NB4 (cell line): ENCODE measurements at regions not wholly inside any gene's neighbourhood (a gene's known extent, or its start where the extent isn't known, plus 50 kb on each side); places are given as distances from the start of the nearest gene placed in this dataset.
A peak's percentile ranks its signal among the peaks of the same experiment; 100 is the strongest.

Source experiments
- DNase-seq: peaks from one replicate; pipeline ENCODE4 v3.0.0; 2010; ENCODE audit warnings: low read depth
- H3K4me3 ChIP-seq: one replicate; pipeline ENCODE4 v1.5.1; 2011; ENCODE audit warnings: mild to moderate bottlenecking, low read depth, low read length, moderate library complexity
- MYC ChIP-seq: IDR thresholded peaks from 2 replicates; pipeline ENCODE4 v1.6.1; 2011; ENCODE audit warnings: low read depth, low read length
- POLR2A ChIP-seq: IDR thresholded peaks from 2 replicates; pipeline ENCODE4 v1.6.1; 2011; ENCODE audit warnings: mild to moderate bottlenecking; ENCODE audit not compliant: insufficient read length; ENCODE audit errors: extremely low read depth
- TF ChIP-seq, protein P1 (sequence below): IDR thresholded peaks from one replicate; pipeline ENCODE4 v1.5.1; 2012; ENCODE audit warnings: low read depth, low read length
- TF ChIP-seq, protein P2 (sequence below): IDR thresholded peaks from 2 replicates; pipeline ENCODE4 v1.6.1; 2011; ENCODE audit warnings: low read depth, low read length

DNA sequence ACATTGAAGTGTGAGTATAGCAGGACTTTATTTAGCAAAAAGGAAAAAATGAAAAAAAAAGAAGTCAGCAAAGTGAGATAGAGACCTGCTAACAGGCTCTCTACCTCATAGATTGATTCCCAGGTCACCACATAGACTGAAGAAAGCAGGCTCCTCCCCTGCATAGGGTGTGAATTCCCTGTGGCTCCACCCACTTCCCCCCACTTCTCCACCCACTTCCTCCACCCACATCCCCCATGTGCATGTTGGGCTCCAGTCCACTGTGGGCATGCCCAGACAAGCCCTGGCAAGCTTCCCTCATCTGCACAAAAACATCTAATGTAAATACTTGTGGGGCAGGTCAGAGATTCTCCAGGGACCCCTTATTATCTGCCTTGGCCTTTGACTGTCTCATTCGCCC lies 97.8 kb downstream of the TMEM47 start:
- no peak for TF ChIP-seq MYC
- TF ChIP-seq, protein P1, sequence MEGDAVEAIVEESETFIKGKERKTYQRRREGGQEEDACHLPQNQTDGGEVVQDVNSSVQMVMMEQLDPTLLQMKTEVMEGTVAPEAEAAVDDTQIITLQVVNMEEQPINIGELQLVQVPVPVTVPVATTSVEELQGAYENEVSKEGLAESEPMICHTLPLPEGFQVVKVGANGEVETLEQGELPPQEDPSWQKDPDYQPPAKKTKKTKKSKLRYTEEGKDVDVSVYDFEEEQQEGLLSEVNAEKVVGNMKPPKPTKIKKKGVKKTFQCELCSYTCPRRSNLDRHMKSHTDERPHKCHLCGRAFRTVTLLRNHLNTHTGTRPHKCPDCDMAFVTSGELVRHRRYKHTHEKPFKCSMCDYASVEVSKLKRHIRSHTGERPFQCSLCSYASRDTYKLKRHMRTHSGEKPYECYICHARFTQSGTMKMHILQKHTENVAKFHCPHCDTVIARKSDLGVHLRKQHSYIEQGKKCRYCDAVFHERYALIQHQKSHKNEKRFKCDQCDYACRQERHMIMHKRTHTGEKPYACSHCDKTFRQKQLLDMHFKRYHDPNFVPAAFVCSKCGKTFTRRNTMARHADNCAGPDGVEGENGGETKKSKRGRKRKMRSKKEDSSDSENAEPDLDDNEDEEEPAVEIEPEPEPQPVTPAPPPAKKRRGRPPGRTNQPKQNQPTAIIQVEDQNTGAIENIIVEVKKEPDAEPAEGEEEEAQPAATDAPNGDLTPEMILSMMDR = no peak
- TF ChIP-seq POLR2A = no peak
- TF ChIP-seq, protein P2, sequence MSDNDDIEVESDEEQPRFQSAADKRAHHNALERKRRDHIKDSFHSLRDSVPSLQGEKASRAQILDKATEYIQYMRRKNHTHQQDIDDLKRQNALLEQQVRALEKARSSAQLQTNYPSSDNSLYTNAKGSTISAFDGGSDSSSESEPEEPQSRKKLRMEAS = no peak
- no peak overlapping the region for H3K4me3 ChIP-seq
- peak; percentile 1 for DNase-seq

DNA sequence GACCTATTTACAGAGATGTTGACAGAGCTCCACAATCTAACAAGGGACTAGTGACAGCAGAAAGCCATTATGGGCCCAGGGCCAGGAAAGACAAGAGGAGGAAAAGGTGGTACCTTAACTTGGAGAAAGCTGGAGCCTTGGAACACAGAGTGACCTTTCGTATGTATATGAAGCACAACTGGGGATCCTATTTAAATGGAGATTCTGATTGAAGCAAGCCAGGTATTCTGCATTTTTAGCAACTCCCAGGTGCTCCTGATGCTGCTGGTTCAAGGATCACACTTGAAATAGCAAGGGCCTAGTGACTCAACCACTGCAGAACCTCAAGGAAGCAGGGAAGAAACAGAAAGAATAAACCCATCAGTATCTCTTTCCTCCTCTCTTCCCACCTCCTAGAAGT lies 99.4 kb downstream of the TMEM47 start:
- TF ChIP-seq, protein P1 = no peak
- TF ChIP-seq POLR2A (no peak), MYC (no peak)
- TF ChIP-seq, protein P2 = no peak
- H3K4me3 ChIP-seq = no peak overlapping the region
- DNase-seq = no peak

DNA sequence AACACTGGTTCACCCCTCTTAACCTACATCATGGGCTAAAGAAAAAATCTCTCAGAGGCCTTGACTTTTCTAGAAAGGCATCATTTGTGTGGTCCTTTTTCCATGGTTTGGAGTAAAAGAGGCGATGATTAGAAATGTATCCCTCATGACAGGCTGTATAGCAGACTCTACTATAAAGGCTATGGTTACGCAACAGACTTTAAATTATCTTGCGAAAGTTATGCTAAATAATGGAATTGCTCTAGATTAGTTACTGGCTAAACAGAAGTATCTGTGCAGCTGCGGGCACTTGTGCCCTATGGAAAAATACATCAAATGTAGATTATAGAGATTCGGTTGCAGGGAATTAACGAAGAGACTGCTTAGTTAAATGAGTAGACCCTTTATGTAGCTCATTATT lies 101.6 kb downstream of the TMEM47 start:
- TF ChIP-seq POLR2A (no peak), MYC (no peak)
- TF ChIP-seq, protein P2 = no peak
- TF ChIP-seq, protein P1 = no peak
- H3K4me3 ChIP-seq = no peak overlapping the region
- no peak for DNase-seq

DNA sequence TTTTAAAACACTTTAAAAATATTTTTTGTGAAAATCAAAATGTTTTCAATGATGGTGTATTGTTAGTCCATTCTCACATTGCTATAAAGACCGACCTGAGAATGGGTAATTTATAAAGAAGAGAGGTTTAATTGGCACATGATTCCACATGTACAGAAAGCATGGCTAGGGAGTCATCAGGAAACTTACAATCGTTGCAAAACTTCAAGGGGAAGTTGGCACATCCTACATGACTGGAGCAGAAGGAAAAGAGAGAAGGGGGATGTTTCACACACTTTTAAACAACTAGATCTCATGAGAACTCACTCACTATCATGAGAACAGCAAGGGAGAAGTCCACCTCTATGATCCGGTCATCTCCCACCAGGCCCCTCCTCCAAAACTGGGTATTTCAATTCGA lies 110.7 kb downstream of the TMEM47 start:
- TF ChIP-seq POLR2A (no peak), MYC (no peak)
- TF ChIP-seq, protein P2 = no peak
- TF ChIP-seq, protein P1 = no peak
- DNase-seq = peak; percentile 2
- H3K4me3 ChIP-seq = no peak overlapping the region

DNA sequence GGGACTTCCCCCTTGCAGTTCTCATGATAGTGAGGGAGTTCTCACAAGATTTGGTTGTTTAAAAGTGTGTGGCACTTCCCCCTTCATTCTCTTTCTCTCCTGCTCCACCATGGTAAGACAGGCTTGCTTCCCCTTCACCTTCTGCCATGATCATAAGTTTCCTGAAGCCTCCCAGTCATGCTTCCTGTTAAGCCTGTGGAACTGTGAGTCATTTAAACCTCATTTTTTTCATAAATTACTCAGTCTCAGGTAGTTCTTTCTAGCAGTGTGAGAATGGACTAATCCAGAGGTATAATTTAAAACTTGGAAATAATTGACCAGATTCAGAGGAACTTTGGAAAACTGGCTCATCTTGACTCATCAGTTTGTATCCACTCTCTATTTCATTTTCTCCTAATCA lies 129.0 kb downstream of the TMEM47 start:
- TF ChIP-seq MYC (no peak), POLR2A (no peak)
- TF ChIP-seq, protein P2 = no peak
- TF ChIP-seq, protein P1 = no peak
- H3K4me3 ChIP-seq = no peak overlapping the region
- no peak for DNase-seq

DNA sequence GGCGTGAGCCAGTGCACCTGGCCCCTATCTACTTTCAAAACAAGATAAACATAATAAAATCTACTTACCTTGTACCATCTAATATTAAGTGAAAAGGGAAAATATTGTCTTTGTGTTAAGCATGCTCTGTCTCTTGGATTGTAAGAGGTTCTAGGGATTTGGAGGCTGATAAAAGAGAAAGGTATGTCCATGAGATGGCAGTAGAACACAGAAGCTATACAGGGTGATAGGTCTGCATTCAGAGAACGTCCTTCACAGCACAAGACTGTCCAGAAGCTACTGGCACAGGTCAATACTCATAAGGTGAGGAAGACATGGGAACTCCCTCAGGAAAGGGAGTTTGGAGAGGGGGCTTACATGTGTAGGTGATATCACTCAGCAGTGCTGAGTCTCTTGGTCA lies 135.5 kb downstream of the TMEM47 start:
- no peak overlapping the region for H3K4me3 ChIP-seq
- DNase-seq = peak; percentile 3
- TF ChIP-seq MYC = no peak
- TF ChIP-seq POLR2A = no peak
- TF ChIP-seq, protein P1 = no peak
- TF ChIP-seq, protein P2 = no peak
